ENCODE measurements at regions not wholly inside any gene's neighbourhood (a gene's known extent, or its start where the extent isn't known, plus 50 kb on each side); places are given as distances from the start of the nearest gene placed in this dataset.

DNA sequence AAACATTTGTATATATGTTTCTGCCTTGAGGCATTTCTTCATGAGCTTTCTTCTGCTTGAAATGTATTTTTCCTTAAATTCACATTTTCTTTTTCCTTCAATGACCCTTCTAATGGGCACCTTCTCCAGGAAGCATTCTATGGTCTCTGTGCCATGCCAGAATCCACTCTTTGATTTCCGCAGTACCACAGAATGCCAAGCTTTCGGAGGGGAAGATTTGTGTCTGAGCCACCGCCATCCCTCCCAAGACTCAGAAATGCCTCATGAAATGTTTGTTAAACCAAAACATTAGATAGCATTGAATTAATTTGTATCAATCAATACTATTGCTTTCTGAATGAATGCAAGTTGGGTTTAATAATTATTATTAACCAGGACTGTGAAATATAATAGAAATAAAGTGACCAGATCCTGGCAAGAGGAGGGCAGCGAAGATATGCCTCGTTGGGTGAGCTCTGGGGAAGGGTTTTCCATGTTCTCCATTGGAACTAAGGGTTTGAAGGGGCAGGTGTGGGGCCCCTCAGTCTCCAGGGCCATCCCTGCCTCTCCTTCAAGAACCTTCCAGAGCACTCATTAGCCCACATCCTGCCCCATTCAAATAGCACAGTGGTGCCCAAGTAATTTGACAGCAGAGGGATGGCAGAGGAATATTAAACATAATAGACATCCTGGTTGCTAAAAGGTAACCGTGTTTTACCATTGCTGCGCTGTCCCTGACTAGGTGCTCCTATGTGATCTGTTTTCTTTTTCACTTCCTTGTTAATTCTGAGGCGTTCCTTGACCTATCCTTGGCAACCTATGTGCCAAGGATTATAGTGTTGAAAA lies 189.6 kb downstream of the MYCN start:
- DNase-seq (ENCODE audit: extremely low read depth in 1 of 2, low read depth in 1 of 2): no peak

DNA sequence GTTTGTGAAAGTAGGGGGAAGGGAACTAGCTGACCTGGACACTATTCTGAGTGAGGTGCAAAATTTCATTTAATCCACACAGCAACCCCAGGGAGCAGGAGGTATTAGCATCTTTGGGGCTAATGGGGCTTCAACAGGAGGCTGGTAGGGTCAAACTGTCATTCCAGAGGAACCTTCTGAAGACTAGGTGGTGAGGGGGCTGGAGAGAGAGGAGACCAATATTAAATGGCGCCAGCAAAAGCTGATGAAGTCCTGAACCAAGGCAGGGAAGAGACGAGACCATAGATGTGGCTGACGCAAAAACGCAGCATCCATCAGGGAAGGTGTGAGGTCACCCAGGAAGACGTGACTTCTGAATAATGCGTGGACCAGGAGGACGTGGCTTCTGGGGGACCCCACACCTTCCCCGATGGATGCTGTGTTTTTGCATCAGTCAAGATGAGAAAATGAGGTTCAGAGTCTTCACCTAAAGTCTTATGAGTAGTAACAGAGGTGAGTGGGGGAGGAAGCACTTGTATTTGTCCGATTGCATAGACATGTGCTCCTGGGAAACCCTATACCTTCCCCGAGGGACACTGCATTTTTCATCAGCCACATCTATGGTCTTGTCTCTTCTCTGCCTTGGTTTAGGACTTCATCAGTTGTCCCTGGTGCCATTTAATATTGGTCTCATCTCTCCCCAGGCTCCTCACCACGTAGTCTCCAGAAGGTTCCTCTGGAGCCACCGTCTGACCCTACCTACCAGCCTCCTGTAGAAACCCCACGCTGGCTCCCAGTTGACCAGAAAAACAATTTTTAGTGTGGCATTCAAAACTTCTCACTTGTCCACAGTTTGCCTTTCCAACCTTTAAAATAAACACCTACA lies 188.6 kb downstream of the MYCN start:
- DNase-seq (ENCODE audit: extremely low read depth in 1 of 2, low read depth in 1 of 2): no peak

DNA sequence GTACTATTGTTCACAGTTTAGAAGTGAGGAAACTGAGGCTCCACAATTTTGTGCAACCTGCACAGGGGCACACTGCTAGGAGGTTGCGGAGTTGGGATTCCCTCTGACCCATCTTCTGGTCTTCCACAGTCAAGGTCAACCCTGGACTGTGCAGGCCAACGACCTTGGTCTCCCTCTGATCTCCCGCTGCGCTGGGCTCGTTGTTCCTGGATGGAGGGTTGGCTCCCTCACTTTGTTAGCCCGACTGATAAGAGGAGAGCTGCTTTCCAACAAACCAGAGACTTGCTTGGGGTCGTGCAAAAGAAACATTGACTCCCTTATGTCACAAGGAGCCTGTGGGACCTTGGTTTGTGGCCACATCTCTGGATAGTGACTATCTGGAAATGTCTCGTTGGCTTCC lies 187.6 kb downstream of the MYCN start:
- DNase-seq (ENCODE audit: extremely low read depth in 1 of 2, low read depth in 1 of 2): no peak

DNA sequence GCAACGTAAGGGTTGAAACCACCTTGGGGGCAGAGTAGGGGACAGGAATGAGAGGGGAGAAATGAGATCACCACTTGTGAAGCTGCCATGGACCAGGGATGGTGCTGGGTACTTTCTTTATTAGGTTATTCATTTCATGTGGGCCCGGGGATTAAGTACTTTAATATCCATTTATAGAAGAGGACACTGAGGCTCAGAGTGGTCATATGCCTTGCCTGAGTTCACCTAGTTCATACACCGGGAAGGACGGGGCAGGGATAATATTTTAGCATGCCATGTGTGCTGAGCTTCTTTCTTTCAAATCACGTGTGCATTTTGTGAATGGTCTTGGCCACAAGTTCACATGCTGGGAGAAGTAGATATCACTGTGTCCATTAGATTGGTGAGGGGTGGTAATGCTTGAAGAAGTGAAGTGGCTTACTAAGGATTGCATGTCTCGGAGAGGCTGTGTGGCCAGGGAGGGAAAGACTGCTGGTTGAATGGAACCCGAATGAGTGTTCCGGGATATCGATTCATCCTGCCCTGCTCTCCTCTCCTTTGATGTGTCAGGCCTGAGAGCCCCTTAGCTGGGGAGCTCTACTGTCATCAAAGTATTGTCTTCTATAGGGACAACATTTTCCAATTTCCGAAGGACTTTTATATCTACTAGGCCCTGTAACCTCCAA lies 187.1 kb downstream of the MYCN start:
- DNase-seq (ENCODE audit: extremely low read depth in 1 of 2, low read depth in 1 of 2): no peak

DNA sequence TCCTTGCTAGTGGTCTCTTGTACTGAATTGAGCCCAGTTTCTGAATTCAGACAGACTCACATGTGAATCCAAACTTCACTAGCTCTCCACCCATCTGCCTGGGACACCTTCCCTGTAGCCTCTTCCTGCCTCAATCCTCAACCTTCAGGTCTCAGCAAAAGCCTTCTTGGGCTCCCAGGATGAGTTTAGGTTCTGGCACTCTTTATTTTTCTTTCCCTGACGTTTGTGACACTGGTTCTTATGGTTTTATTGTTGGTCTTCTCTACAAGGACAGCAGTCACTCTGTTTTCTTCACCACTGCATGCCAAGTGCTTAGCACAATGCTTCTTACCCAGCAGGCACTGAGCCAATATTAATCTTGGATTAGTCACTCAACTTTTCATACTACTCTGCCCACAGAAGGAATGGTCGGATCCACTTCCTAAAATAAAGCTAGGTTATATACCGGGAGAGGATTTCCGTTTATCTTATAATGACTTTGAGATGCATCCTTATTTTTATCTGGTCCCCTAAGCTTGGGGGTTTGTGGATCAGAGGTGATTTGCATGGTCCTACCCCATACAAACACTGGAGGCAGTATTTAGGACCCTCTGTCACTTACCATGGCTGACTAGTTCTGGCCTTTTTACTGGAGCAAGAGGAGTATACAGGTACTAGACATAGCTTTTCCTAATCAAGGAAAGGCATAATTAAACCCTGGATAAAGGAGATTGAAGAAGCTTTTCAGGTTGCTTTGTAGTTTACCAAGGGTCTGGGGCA lies 186.3 kb downstream of the MYCN start:
- no peak for DNase-seq (ENCODE audit: extremely low read depth in 1 of 2, low read depth in 1 of 2)

DNA sequence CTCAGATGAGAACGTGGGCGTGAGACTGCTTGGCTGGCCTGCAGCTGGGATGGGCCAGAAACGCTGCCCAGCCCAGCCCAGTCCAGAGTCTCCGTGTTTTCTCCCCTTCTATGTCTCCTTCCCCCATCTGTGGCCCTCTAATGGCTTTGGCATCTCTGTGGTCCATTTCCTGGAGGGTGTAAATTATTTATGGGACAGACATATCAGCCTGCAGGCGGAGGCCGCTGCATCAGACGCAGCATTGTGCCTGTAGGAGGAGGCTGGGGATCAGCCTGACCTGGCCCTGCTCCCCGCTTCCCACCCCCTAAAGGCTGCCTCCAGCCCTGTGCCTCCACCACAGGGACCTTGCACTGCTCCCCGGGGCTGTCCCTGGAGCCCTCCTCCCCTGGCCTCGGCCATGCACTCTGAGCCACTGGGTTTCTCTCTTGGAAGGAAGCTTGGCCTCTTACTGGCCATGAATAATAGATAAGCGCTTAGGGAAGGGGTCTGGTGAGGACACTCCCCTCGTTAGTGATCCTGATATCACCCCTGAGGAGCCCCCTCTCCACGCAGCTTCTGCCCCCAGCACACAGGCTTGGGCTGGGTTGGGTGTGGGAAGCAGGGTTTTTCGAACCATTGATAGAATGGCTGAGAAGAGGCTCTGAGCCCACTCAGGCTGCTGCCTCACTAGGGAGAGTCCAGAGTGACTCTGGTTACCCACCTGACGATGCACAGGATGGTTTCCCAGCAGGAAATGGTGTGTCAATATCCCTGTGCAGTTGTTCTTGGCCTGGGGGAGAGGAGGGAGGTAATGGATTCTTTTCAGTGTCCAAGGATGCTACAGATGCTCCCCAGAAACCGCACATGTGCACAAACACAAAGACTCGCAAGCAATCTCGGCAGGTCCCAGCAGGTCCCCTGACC lies 185.5 kb downstream of the MYCN start:
- no peak for DNase-seq (ENCODE audit: extremely low read depth in 1 of 2, low read depth in 1 of 2)

DNA sequence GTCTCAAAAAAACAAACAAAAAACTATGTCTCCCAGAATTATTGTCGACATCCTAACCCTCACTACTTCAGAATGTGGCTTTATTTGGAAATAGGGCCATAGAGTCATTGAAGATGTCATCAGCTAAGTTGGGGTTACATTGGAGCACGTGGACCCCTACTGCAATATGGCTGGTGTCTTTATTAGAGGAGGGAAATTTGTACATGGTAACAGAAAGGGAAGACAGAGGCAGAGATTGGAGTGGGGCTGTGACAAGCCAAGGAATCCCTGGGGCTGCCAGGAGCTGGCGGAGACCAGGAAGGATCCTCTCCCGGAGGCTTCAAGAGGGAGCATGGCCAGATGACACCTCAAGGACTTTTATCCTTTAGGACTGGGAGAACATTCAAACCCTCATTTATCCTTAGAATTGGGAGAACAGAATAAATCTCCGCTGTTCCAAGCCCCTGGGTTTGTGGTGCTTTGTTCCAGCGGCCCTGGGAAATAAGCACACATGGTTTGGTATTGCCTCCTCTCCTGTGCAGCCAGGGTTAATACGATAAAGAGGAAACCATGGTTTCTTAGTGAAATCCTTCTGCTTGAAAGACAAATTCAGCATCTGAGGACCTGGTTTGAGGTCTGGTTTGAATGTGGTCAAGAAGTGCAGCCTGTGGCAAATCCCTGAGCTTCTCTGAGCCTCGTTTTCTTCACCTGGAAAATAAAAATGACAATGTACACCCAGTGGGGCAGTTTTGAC lies 184.7 kb downstream of the MYCN start:
- DNase-seq (ENCODE audit: extremely low read depth in 1 of 2, low read depth in 1 of 2): no peak

DNA sequence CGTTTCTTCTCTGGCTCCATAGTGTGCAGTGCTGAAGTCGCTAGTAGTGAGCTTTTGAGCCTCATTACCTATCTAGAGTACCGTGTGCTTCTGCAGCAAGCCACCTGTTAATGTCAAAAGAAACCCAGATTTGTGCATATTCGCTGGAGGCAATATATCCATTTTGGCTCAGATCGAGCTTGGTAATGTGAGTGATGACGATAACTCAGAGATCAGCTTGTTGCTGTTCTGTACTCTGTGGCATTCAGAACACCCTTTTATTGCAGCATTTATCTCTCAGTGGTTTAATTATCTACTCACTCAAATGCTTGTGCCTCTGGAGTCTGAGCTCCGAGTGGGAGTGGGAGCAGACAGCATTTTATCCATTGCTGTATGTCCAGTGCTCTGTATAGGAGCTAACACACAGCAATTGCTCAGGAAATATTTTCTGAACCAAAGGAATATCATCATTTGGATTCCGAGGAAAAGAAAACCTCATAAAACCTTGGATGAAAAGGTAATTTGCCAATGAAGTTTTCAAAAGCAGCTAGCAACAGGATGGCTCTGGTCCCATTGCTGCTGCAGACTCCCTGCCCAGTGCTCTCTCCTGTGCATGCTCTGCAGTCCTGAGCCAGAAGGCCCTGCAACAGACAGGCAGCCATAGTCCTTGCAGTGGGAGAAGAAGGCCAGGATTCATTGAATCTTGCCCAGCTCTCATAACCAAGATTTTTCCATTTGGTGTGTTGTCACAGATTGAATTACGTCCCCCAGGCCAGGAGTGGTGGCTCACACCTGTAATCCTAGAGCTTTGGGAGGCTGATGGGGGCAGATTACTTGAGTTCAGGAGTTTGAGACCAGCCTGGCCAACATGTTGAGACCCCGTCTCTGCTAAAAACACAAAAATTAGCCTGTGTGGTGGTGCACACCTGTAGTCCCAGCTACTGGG lies 183.8 kb downstream of the MYCN start:
- no peak for DNase-seq (ENCODE audit: extremely low read depth in 1 of 2, low read depth in 1 of 2)

DNA sequence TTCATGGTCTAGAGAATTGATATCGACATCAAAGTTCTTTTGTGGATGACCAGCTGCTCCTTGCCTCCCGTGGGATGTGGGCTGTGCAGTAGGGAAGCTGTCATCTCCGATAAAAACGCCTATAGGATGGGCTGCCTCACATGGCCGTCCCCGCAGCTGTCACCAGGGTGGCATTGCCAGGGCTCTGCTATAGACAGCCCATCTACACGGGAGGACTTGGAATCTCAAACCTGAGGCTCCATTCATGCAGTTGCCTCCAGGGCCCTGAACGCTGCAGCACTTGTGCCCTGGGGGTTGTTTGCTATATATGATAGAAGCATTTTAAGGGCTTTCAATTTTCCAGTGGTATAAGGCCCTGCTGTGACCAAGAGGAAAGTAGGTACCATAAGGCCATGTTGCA lies 183.1 kb downstream of the MYCN start:
- DNase-seq (ENCODE audit: extremely low read depth in 1 of 2, low read depth in 1 of 2): no peak

DNA sequence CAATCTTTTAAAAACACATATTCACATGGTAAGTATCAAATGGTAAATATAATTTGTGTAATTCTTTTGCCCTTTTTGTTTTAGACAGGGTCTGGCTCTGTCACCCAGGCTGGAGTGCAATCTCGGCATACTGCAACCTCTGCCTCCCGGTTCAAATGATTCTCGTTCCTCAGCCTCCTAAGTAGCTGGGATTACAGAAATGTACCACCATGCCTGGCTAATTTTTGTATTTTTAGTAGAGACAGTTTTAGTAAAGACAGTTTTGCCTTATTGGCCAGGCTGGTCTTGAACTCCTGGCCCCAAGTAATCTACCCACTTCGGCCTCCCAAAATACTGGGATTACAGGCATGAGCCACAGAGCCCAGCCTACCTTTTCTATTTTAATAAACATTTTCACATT lies 182.2 kb downstream of the MYCN start:
- DNase-seq (ENCODE audit: extremely low read depth in 1 of 2, low read depth in 1 of 2): no peak

DNA sequence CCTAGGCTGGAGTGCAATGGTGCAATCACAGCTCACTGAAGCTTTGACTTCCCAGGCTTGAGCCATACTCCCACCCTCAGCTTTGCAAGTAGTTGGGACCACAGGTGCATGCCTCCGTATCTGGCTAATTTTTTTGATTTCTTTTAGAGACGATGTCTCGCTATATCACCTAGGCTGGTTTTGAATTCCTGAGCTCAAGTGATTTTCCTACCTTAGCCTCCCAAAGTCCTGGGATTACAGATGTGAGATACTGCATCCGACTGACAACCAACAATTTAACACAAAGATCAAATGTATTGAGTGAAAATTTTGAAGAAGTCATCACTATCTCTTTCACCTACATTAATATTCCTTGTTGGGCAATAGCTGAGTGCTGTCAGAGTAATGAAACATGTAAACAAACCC lies 181.6 kb downstream of the MYCN start:
- DNase-seq (ENCODE audit: extremely low read depth in 1 of 2, low read depth in 1 of 2): no peak

DNA sequence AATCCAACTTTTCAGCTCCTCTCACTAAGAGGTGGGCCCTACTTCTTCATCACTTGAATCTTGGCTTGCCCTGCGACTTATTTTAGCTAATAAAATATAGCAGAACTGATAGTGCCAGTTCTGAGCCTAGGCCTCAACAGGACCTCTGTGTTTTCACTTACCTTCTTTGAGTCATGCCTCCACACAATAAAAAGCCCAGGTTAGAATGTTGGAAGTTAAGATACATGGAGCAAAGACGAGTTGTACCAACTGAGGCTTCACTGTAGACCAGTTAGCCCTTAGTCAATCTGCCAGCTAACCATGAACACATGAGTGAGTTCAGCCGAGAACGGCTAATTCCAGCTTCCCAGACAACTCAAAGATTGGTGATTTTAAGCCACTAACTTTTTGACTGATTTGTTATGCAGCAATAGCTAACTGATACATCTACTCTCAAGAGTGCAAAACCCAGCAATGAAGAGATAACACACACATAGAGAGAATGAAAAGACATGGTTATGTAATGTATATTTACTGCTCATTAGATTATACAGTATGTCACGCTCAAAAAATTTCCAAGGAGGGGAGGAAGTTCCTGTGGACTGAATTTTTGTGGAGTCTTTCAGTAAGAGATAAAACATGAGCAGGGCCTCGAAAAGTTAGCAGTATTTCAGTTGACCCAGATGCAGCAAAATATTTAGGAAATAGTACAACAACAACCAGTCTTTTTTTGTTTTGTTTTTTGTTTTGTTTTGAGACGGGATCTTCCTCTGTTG lies 181.1 kb downstream of the MYCN start:
- no peak for DNase-seq (ENCODE audit: extremely low read depth in 1 of 2, low read depth in 1 of 2)

DNA sequence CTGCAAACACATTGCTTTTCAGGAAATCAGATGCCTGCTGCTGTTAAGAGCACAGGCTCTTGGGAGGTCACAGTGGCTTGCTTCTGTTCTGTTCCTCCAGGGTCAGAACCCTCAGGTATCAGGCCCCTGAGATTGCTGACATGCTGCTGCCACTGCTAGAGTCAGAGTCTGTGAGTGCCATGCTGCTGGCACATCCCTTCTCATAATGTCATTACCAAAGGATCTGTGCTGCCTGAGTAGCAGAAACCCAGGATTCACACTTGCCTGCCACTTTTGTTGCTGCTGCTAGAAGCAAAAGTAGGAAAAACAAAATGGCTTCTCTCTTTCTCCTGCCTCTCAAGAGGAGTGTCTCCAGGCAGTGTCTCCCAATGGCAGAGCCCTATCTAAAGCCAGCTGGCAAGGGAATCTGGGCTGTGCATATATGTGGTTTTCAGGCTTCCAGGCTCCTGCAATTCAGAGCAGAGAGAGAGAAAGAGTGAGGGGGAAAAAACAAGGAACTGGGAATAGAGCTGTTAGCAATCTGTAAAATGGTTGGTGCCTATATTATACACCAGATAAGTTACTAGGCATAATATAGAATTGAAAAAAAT lies 180.3 kb downstream of the MYCN start:
- DNase-seq (ENCODE audit: extremely low read depth in 1 of 2, low read depth in 1 of 2): no peak

DNA sequence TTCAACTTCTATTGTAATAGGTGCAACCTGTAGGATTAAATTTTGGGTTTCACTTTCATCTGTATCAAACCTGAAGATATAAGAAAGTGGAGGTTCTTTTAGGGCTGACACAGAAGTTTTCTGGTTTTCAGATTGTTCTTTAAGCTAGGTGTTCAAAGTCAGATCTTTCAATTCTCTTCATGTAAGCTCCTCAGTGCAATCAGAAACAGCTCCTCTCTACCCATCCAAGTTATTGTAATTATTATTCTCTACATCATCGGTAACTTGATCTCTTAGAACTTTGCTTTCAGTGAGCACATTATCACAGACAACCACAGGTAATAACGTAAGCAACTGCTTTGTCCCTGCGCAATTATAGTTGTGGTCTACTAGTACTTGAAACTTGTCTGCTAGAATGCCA lies 179.4 kb downstream of the MYCN start:
- DNase-seq (ENCODE audit: extremely low read depth in 1 of 2, low read depth in 1 of 2): no peak

DNA sequence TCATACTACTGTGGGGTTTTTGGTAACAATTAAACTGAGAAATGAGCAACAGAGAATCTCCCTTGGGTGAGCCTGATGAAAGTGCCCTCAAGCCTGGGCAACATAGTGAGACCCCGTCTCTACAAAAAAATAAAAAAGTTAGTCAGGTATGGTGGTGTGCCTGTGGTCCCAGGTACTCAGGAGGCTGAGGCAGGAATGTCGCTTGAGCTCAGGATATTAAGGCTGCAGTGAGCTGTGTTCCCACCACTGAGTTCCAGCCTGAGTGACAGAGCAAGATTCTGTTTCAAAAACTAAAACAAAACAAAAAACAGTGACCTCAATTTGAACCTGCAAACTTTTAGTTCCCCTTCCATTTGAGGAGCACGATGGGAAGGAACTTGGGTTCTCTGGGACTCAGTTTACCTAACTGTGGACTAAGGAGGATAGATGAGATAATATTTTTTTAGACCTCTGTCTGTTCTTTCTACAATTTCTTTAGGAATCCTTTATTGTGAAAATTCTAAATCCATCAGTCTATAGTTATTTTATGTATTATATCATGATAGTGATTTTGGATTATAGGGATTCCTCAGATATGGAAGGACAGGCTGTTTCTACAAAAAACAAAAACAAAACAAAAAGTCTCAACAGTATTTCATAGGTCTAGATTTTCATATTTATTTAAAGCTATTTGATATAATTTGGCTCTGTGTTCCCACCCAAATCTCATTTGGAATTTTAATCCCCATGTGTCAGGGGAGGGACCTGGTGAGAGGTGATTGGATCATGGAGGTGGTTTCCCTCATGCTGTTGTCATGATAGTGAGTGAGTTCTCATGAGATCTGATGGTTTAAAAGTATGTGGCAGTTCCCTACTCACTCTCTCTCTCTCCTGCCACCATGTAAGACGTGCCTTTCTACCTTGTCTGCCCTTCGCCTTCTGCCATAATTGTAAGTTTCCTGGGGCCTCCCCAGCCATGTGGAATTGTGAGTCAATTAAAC lies 178.6 kb downstream of the MYCN start:
- DNase-seq (ENCODE audit: extremely low read depth in 1 of 2, low read depth in 1 of 2): no peak

All from stimulated activated CD8-positive, alpha-beta memory T cell treated with anti-CD3 and anti-CD28 coated beads, Interleukin-7, amount 100 ng/mL, for 48 hours (primary cell).